NCI-H1092 (cell line): ENCODE measurements at regions not wholly inside any gene's neighbourhood (a gene's known extent, or its start where the extent isn't known, plus 50 kb on each side); places are given as distances from the start of the nearest gene placed in this dataset.
"Not testable (repeated sequence)": the region's sequence is repeated elsewhere in the genome, so short reads cannot be mapped to it uniquely, and the experiment has no call there.

ENCODE experiments used
- DNase-seq: peaks from one replicate; lab custom pipeline; 2025; lab: John Stamatoyannopoulos, UW

- no peak for DNase-seq
These were observed 96.9 kb upstream of the RMP24 start for GRCh38 chr18:35875566-35875965.

DNA sequence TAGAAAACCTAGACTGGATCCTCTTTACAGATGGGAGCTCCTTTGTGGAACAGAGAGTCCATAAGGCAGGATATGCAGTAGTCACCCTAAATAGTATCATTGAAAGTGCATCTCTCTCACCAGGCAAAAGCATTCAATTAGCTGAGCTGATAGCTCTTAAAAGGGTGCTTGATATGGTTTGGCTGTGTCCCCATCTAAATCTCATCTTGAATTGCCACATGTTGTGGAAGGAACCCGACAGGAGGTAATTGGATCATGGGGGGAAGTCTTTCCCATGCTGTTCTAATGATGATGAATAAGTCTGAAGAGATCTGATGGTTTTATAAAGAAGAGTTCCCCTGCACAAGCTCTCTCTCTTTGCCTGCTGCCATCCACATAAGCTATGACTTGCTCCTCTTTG lies 96.2 kb upstream of the RMP24 start:
- DNase-seq = no peak

GRCh38 chr18:35880788-35881455 lies 91.6 kb upstream of the RMP24 start:
- no peak for DNase-seq

GRCh38 chr18:35888329-35888728 lies 84.2 kb upstream of the RMP24 start:
- peak; percentile 22 for DNase-seq

DNA sequence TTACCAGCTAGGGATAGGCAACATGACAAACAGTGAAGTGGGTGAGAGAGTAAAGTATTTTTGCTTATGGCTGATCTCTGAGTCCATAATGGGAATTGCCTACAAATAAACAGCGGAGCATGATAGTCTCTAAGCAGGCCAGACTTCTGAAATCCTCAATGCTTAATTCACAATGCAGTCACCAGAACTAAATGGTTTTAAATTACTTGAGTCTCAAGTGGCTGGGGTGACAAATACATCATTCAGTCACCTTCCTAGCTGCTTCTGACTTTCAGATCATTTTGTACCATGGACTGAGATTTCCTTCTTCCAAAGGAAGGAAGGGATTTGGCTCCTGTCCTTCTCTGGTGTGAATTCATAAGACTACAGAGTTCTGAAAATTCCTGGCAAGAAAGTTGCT lies 82.8 kb upstream of the RMP24 start:
- no peak for DNase-seq

DNA sequence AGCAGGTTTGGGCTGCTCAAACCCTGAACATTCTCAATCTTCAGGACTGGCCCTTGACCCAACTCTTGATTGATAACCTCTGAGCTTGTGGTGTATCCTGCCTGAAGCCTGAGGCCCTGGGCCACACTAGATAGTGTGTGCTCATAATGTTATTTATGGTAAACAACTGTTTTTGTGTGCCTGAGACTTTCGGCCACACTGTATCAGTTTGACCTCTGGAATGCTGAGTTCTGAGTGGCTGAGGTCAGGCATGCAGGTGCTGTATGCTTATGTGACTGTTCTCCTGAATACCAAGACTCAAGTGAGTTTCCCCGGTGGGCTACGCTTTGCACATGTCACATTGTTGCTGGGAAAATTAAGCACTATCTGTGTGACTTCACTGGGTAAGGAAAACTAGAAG lies 82.2 kb upstream of the RMP24 start:
- DNase-seq = no peak

GRCh38 chr18:35892118-35892517 lies 80.4 kb upstream of the RMP24 start:
- no peak for DNase-seq

GRCh38 chr18:35897481-35897880 lies 75.0 kb upstream of the RMP24 start:
- not testable (repeated sequence) for DNase-seq

- DNase-seq = no peak
These were observed 68.0 kb upstream of the RMP24 start for GRCh38 chr18:35904389-35905037.

DNA sequence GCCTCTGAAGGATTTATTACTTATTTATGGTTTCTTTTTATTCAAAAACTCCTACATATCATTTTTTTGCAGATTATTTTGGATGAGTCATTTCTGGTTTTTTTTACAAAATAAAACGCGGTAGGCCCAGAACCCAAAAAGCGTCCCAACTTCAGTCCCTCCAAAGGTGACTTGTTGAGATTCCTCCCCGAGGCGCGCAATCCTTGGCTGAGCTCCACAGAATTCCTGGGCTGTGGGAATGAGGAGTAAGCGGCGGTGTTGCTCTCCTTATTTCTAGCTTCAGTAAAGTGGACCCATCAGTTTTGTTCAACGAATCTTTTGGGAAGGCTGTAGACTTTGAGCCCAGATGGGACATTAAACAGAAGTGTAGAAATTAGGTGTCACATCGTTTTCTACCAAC lies 67.0 kb upstream of the RMP24 start:
- no peak for DNase-seq

- not testable (repeated sequence) for DNase-seq
These were observed 66.2 kb upstream of the RMP24 start for GRCh38 chr18:35906291-35906690.

- no peak for DNase-seq
These were observed 62.2 kb upstream of the RMP24 start for GRCh38 chr18:35910327-35910726.

- no peak for DNase-seq
These were observed 60.1 kb upstream of the RMP24 start for GRCh38 chr18:35912332-35912731.

GRCh38 chr18:35915056-35915455 lies 57.4 kb upstream of the RMP24 start:
- DNase-seq = no peak

DNA sequence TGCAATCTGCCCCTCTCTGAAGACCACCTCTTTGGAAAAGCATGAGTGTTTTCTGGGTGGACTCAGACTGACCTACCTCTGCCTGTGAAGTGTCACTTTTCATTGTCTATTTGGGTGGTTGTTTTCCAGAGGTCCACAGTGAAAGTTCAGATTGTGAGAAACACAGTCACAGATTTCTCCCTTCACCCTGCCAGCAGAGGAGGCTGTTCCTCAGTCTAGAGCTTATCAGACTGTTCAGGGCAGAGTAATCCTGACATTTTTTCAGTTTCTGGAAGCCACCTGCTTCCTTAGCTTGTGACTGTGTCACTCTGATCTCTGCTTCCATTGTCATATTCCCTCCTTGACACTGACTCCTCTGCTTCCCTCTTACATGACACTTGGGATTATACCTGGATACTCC lies 55.4 kb upstream of the RMP24 start:
- DNase-seq = no peak

DNA sequence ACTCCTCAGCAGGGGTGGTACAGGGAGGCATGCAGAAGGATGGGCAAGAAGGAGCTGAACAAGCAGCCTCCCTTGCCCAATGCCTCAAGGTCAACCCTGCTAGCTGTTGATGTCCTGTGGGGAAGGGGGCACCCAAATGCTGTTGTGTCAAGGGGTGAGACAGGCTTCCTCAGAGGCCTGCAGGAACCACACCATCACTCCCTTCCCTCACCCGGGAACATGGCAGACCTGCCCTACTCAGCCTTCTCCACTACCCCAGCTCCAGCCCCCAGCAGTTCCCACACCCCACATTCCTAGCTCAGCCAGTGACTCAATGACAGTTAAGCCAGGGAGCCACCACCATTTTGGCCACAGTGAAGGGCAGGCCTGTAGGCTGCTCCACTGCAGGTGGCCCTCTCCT lies 53.9 kb upstream of the RMP24 start:
- no peak for DNase-seq

- no peak for DNase-seq
These were observed 53.3 kb upstream of the RMP24 start for GRCh38 chr18:35919179-35919578.

- no peak for DNase-seq
These were observed 51.9 kb upstream of the RMP24 start for GRCh38 chr18:35920623-35921022.
